GM13976 (cell line): ENCODE measurements at regions not wholly inside any gene's neighbourhood (a gene's known extent, or its start where the extent isn't known, plus 50 kb on each side); places are given as distances from the start of the nearest gene placed in this dataset.

Experiments used
- DNase-seq: peaks from one replicate; pipeline ENCODE4 v3.0.0; 2012; ENCODE audit warnings: low spot score
- CTCF ChIP-seq: IDR thresholded peaks from 2 replicates; pipeline ENCODE4 v1.5.1; 2012; ENCODE audit warnings: borderline replicate concordance, mild to moderate bottlenecking; ENCODE audit not compliant: insufficient read depth; ENCODE audit errors: extremely low read depth, missing control alignments, control extremely low read depth
- in situ Hi-C: fragments of 300-500 bp; cut with MboI; formaldehyde crosslinking; loops from one replicate; pipeline ENCODE4 v1.12.0; 2022; ENCODE audit warnings: low sequenced_read_pairs, mixed read lengths, inconsistent platforms; ENCODE audit not compliant: unreplicated experiment

GRCh38 chr13:82758044-82758443, 1124.2 kb downstream of the SLITRK1 start:
- DNase-seq, result peak; percentile 10
- in situ Hi-C loops, result no loop called here
- no peak for TF ChIP-seq CTCF

- no peak for DNase-seq
- TF ChIP-seq CTCF, result no peak
- in situ Hi-C loops, result no loop called here
These were observed 1131.1 kb downstream of the SLITRK1 start for GRCh38 chr13:82751206-82751605.

GRCh38 chr13:82749551-82749950, 1132.7 kb downstream of the SLITRK1 start:
- no peak for DNase-seq
- in situ Hi-C loops, result no loop called here
- TF ChIP-seq CTCF, result no peak

GRCh38 chr13:82747958-82748357, 1134.3 kb downstream of the SLITRK1 start:
- no peak for DNase-seq
- in situ Hi-C loops, result no loop called here
- no peak for TF ChIP-seq CTCF

DNA sequence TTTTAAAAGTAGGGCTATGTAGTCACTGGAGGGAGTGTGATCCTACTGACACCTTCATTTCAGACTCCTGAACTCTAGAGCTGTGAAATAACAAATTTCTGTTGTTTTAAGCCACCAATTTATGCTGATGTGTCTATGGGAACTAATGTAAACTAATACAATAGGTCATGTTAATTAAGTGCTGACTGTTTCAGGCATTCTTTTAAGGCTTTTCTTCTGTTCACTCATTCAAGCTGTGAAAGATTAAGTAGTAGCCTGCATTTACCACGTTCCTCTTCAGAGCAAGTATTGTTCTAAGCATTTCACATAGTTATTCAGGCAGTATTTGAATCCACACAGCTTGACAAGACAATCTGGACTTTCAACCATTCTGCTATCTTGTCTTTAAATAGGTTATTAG, 1135.0 kb downstream of the SLITRK1 start:
- in situ Hi-C loops, result no loop called here
- no peak for TF ChIP-seq CTCF
- no peak for DNase-seq

GRCh38 chr13:82740442-82740841, 1141.8 kb downstream of the SLITRK1 start:
- in situ Hi-C loops, result no loop called here
- no peak for TF ChIP-seq CTCF
- no peak for DNase-seq

DNA sequence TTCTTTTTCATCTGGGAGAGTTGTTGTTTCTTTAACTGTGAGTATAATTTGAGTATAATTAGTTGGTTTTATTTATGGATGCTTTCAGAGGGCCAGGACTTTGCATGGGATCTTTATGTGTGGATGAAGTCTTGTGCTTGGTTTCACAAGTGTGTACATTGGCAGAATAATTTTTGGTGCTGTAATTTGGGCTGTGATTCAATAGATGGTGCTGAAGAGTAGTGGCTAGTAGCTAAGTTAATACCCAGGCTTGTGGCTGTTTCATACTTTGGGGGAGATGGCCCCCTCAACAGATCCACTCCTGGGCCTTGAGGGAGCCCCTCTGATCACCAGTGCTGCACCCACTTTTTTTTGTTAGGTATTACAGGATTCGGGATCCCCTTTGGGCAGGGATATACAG, 1142.4 kb downstream of the SLITRK1 start:
- in situ Hi-C loops, result no loop called here
- no peak for DNase-seq
- no peak for TF ChIP-seq CTCF
